ENCODE measurements at regions not wholly inside any gene's neighbourhood (a gene's known extent, or its start where the extent isn't known, plus 50 kb on each side); places are given as distances from the start of the nearest gene placed in this dataset.

GRCh38 chr10:29830531-29831512 lies 196.1 kb upstream of the SVIL start:
- H3K4me1 ChIP-seq (ENCODE audit: control insufficient read depth in 1 of 2, insufficient read depth in 2 of 2, low read length in 2 of 2): peaks cover 19 to 21% of the 10 kb centered on the region in 2 donors
- no peaks in the 10 kb centered on the region for H3K36me3 ChIP-seq (replicated peaks in 1 of 2; ENCODE audit: control insufficient read depth in 1 of 2, insufficient read depth in 2 of 2, low read length in 2 of 2)
- no peak overlapping the region for H3K9ac ChIP-seq (ENCODE audit: insufficient read depth, low read length, poor library complexity, severe bottlenecking)
- no peak overlapping the region for H3K27ac ChIP-seq (ENCODE audit: low read depth in 1 of 2, low read length in 2 of 2)
- H3K9me3 Mint-ChIP-seq: peaks cover 8 to 18% (median 15%) of the 10 kb centered on the region in 7 donors
- H3K27ac Mint-ChIP-seq: no peak overlapping the region
- no peak overlapping the region for H3K4me2 ChIP-seq (replicated peaks; ENCODE audit: extremely low read depth, low read length, poor library complexity, severe bottlenecking)
- DNase-seq: no peak
- H3K4me3 Mint-ChIP-seq: no peak overlapping the region
- H3K36me3 Mint-ChIP-seq: no peaks in the 10 kb centered on the region
- no peaks in the 10 kb centered on the region for H4K20me1 ChIP-seq (ENCODE audit: insufficient read depth, low read length)
- WGBS (ENCODE audit: insufficient coverage): 92% methylated on average over 4 of the region's 6 CpGs
- H3K27me3 Mint-ChIP-seq (ENCODE audit: low read depth in 3 of 3): peaks cover 3 to 6% (median 4%) of the 10 kb centered on the region in 3 donors
- peaks cover 13 to 15% of the 10 kb centered on the region in 2 donors for H3K9me3 ChIP-seq (replicated peaks in 1 of 2; ENCODE audit: control insufficient read depth in 1 of 2, insufficient read depth in 1 of 2, low read length in 2 of 2)
- no peak overlapping the region for H3K4me3 ChIP-seq (replicated peaks in 1 of 3; ENCODE audit: low read depth in 2 of 3, low read length in 3 of 3)
- no peak for TF ChIP-seq CTCF (IDR thresholded peaks at IDR 0.05)
- no peak overlapping the region for H2AFZ ChIP-seq (ENCODE audit: insufficient read depth, low read depth, low read length, poor library complexity, severe bottlenecking)
- H3K27me3 ChIP-seq (ENCODE audit: control insufficient read depth in 2 of 2, insufficient read depth in 2 of 2, low read length in 2 of 2): no peaks in the 10 kb centered on the region
- no peaks in the 10 kb centered on the region for H3K79me2 ChIP-seq (ENCODE audit: insufficient read depth, low read length)
- peaks cover 24% of the 10 kb centered on the region for H3K4me1 Mint-ChIP-seq
- intact Hi-C loops (cut with micrococcal nuclease): no loop called here

- no peak overlapping the region for H3K4me2 ChIP-seq (replicated peaks; ENCODE audit: extremely low read depth, low read length, poor library complexity, severe bottlenecking)
- H3K4me1 ChIP-seq (ENCODE audit: control insufficient read depth in 1 of 2, insufficient read depth in 2 of 2, low read length in 2 of 2): peaks cover 19 to 21% of the 10 kb centered on the region in 2 donors
- WGBS (ENCODE audit: insufficient coverage): no CpG with 5 or more reads among the region's 2 CpGs
- peaks cover 8 to 18% (median 15%) of the 10 kb centered on the region in 7 donors for H3K9me3 Mint-ChIP-seq
- TF ChIP-seq CTCF (IDR thresholded peaks at IDR 0.05): no peak
- no peak overlapping the region for H3K27ac Mint-ChIP-seq
- H3K36me3 ChIP-seq (replicated peaks in 1 of 2; ENCODE audit: control insufficient read depth in 1 of 2, insufficient read depth in 2 of 2, low read length in 2 of 2): no peaks in the 10 kb centered on the region
- peaks cover 13 to 15% of the 10 kb centered on the region in 2 donors for H3K9me3 ChIP-seq (replicated peaks in 1 of 2; ENCODE audit: control insufficient read depth in 1 of 2, insufficient read depth in 1 of 2, low read length in 2 of 2)
- DNase-seq: peak in 2 of 3 donors; percentile 22 to 64
- no peaks in the 10 kb centered on the region for H4K20me1 ChIP-seq (ENCODE audit: insufficient read depth, low read length)
- H3K4me1 Mint-ChIP-seq: peaks cover 24% of the 10 kb centered on the region
- no peaks in the 10 kb centered on the region for H3K36me3 Mint-ChIP-seq
- peak overlapping the region in 1 of 2 donors; percentile 66 for H3K27ac ChIP-seq (ENCODE audit: low read depth in 1 of 2, low read length in 2 of 2)
- H3K79me2 ChIP-seq (ENCODE audit: insufficient read depth, low read length): no peaks in the 10 kb centered on the region
- no peak overlapping the region for H2AFZ ChIP-seq (ENCODE audit: insufficient read depth, low read depth, low read length, poor library complexity, severe bottlenecking)
- peaks cover 3 to 6% (median 6%) of the 10 kb centered on the region in 3 donors for H3K27me3 Mint-ChIP-seq (ENCODE audit: low read depth in 3 of 3)
- no peak overlapping the region for H3K9ac ChIP-seq (ENCODE audit: insufficient read depth, low read length, poor library complexity, severe bottlenecking)
- H3K4me3 ChIP-seq (replicated peaks in 1 of 3; ENCODE audit: low read depth in 2 of 3, low read length in 3 of 3): no peak overlapping the region
- H3K4me3 Mint-ChIP-seq: no peak overlapping the region
- intact Hi-C loops (cut with micrococcal nuclease): no loop called here
- no peaks in the 10 kb centered on the region for H3K27me3 ChIP-seq (ENCODE audit: control insufficient read depth in 2 of 2, insufficient read depth in 2 of 2, low read length in 2 of 2)
Observed at GRCh38 chr10:29829776-29830175, 195.0 kb upstream of the SVIL start.

Measured in CD14-positive monocyte (primary cell).